Esophagus squamous epithelium (tissue), 5 donors: ENCODE measurements at regions not wholly inside any gene's neighbourhood (a gene's known extent, or its start where the extent isn't known, plus 50 kb on each side); places are given as distances from the start of the nearest gene placed in this dataset.
"Not testable (repeated sequence)": the region's sequence is repeated elsewhere in the genome, so short reads cannot be mapped to it uniquely, and the experiment has no call there.

Experiments used
- DNase-seq: peaks from one replicate; lab custom pipeline; 2025; lab: John Stamatoyannopoulos, UW
- H3K27ac ChIP-seq, 4 donors: fragments of 200-600 bp; sonication (generic); one replicate each; pipeline ENCODE4 v1.5.1; 2016 to 2019; ENCODE audit warnings: mild to moderate bottlenecking in 1 of 4
- H3K27me3 ChIP-seq, 4 donors: fragments of 200-600 bp; sonication (generic); 1 replicate in 3 of 4; 2 replicates in 1 of 4; pipeline versions ENCODE4 v1.5.1 to v1.6.0; 2017 to 2021; ENCODE audit warnings: antibody characterized with exemption in 1 of 4
- H3K36me3 ChIP-seq, 3 donors: fragments of 200-600 bp; sonication (generic); one replicate each; pipeline ENCODE4 v1.5.1; 2016 to 2019
- H3K4me1 ChIP-seq, 3 donors: fragments of 200-600 bp; sonication (generic); one replicate each; pipeline ENCODE4 v1.5.1; 2017 to 2019
- H3K4me3 ChIP-seq, 4 donors: fragments of 200-600 bp; sonication (generic); 1 replicate in 3 of 4; 2 replicates in 1 of 4; pipeline ENCODE4 v1.5.1; 2016 to 2019; ENCODE audit warnings: mild to moderate bottlenecking in 2 of 4, moderate library complexity in 1 of 4
- H3K9me3 ChIP-seq, 3 donors: fragments of 200-600 bp; sonication (generic); one replicate each; pipeline ENCODE4 v1.5.1; 2016 to 2019
- POLR2A ChIP-seq, 4 donors: fragments of 450-650 bp; IDR thresholded peaks; one replicate each; pipeline ENCODE4 v1.6.1; 2017; ENCODE audit warnings: antibody characterized with exemption in 4 of 4, mild to moderate bottlenecking in 4 of 4, moderate library complexity in 3 of 4
- WGBS, 2 donors: methylation state at CpG; one replicate each; pipeline ENCODE4 v1.1.5; 2018; 5-methylcytosine and 5-hydroxymethylcytosine counted together
- intact Hi-C: fragments of 100-400 bp; cut with DNase I; formaldehyde crosslinking; loops from one replicate; pipeline ENCODE4 v1.15.0; 2022
- TF ChIP-seq, protein P1 (sequence below), 6 experiments: fragments of 450-650 bp in 4 of 6; fragments of 200-600 bp in 2 of 6; sonication (generic) in 2 of 6; IDR thresholded peaks; one replicate each; pipeline ENCODE4 v1.5.1; 2016 to 2019; ENCODE audit warnings: antibody characterized with exemption in 6 of 6, mild to moderate bottlenecking in 4 of 6, moderate library complexity in 4 of 6
- donor health status: DM: yes; HTN: yes; CAD: no.

DNA sequence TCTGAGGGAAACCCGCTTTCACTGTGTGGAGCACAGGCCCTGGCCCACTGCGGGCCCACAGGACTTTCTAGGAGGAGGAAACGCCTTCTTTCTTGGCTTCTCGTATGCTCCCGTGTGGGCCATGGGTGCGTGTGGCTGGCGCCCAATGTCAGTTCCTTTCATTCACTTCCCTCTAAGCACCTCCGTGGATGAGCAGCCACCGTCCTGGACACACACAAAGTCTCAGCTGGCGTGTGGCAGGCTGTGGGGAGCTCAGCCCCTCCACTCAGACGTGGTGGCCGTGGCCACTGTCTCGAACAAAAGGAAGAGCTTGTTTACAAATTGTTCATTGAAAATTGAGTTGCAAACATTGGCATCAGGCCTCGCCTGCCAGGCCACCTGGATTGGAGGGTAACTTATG lies 240.0 kb upstream of the SGCG start:
- intact Hi-C loops, result no loop called here
- Histone ChIP-seq H3K4me1 (no peaks in the 10 kb centered on the region), H3K36me3 (no peaks in the 10 kb centered on the region), H3K27ac (no peak overlapping the region), H3K4me3 (no peak overlapping the region), H3K27me3 (peaks cover 0 to 5% (median 0%) of the 10 kb centered on the region in 4 donors), H3K9me3 (no peaks in the 10 kb centered on the region)
- WGBS, 2 donors, result 61% methylated on average over 12 of the region's 14 CpGs; no CpG with 5 or more reads in 1 of the 2 donors
- TF ChIP-seq, protein P1, sequence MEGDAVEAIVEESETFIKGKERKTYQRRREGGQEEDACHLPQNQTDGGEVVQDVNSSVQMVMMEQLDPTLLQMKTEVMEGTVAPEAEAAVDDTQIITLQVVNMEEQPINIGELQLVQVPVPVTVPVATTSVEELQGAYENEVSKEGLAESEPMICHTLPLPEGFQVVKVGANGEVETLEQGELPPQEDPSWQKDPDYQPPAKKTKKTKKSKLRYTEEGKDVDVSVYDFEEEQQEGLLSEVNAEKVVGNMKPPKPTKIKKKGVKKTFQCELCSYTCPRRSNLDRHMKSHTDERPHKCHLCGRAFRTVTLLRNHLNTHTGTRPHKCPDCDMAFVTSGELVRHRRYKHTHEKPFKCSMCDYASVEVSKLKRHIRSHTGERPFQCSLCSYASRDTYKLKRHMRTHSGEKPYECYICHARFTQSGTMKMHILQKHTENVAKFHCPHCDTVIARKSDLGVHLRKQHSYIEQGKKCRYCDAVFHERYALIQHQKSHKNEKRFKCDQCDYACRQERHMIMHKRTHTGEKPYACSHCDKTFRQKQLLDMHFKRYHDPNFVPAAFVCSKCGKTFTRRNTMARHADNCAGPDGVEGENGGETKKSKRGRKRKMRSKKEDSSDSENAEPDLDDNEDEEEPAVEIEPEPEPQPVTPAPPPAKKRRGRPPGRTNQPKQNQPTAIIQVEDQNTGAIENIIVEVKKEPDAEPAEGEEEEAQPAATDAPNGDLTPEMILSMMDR (IDR thresholded peaks at IDR 0.05), result no peak
- TF ChIP-seq POLR2A (IDR thresholded peaks at IDR 0.05), result no peak
- no peak for DNase-seq

DNA sequence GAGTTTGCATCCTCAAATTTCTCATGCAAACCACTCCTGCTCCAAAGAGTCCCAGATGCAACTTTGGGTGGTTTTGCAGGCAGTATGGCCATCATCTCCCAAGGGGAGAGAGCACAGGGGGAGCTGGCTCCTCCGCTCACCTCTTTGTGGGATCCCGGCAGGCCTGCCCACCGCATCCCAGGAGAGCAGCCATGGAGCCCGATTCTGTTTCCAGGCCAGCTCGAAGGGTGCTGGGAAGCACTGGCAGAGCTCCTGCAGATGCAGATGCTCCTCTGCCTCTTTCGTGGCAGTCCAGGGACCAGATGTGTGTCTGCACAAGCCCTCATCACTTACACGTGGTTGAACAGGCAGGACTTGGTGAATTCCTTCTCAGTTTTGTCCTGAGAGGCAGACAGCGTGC lies 239.3 kb upstream of the SGCG start:
- no CpG with 5 or more reads among the region's 8 CpGs for WGBS, 2 donors
- DNase-seq, H3K36me3 ChIP-seq, H3K27me3 ChIP-seq, H3K9me3 ChIP-seq, H3K4me3 ChIP-seq, H3K27ac ChIP-seq, intact Hi-C loops, H3K4me1 ChIP-seq: not testable (repeated sequence)

DNA sequence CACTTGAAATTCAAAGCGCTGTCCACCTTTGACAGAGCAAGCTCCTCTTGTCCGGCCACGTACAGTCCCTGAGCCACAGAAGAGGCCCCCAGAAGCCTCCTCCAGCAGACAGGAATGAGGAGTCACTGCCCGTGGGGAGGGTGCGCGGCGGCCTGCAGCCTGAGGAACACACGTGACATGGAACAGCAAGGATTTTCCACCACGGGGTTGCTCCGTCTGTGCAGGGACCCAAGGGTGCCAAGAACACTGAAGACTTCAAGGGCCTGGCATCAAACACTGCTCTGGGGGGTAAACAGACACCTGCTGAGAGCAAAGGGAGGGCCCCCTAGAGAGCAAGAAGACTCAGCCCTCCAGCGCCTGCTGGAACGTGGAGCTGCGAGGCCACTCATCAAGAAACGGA lies 237.9 kb upstream of the SGCG start:
- H3K9me3 ChIP-seq, DNase-seq, H3K36me3 ChIP-seq, intact Hi-C loops, H3K4me1 ChIP-seq, H3K27ac ChIP-seq, H3K27me3 ChIP-seq, H3K4me3 ChIP-seq: not testable (repeated sequence)
- WGBS, 2 donors, result 88 to 100% methylated on average over 2 to 6 of the region's 14 CpGs

DNA sequence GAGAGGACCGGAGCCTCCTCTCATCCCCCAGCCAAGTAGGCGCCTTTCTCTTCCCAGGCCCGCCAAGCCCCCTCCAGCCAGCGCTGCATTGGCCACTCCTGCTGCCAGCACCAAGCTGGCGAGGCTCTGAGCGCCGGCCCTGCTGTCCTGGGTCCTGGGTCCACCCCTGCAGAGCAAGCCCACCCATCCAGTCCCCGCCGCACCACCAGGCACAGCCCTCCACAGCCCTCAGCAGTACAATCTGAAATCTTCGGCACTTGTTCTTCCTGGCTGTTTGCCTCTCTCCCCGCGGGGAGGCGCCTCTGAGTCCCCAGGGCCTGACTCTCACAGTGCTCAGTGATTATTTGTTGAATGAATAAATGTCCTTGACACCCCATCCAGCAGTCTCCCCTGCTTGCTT lies 236.4 kb upstream of the SGCG start:
- Histone ChIP-seq H3K36me3 (no peaks in the 10 kb centered on the region), H3K27me3 (peaks cover 0 to 16% (median 0%) of the 10 kb centered on the region in 4 donors), H3K27ac (no peak overlapping the region), H3K4me3 (no peak overlapping the region), H3K9me3 (no peaks in the 10 kb centered on the region), H3K4me1 (no peaks in the 10 kb centered on the region)
- TF ChIP-seq, protein P1 (IDR thresholded peaks at IDR 0.05), result no peak
- TF ChIP-seq POLR2A (IDR thresholded peaks at IDR 0.05), result no peak
- intact Hi-C loops, result no loop called here
- WGBS, 2 donors, result 53 to 91% methylated on average over 2 to 12 of the region's 13 CpGs
- no peak for DNase-seq

DNA sequence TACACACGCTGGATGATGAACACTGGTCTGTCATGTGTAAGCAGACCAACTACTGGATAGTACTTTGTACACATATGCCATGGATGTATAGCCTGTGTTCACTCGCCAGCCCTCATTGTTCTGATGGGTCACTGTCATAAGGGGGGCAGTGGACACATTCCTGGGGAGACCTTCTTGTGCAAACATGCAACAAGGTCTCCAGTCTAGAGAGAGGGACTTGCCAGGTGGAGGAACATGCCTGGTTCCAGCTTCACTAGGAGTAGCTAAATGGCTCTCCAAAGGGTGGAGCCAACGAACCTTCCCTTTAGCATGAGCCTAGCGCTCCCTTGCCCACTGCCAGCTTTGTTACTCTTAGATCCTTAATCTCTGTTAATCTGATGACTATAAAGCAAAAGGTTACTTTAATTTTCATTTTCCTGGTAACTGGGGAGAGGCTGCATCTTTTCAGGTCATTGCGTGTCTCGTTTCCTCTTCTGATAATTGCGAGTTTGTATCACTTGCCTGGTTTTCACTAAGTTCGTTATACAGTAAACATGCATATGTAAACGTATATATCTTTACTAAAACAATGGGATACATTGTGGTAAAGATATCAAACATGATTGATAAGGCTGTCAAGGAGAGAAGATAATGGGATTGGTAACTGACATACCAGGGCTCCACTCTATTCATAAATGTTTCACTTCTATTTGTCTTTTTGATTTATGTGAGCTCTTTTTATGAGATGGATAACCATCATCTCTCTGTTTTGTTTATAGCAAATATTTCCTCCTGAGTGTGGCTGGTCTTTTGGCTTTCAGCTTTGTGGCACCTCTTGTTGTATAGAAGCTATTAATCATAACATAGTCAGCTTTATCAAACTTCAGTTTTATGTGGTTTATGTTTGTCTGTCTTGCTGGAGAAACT lies 235.2 kb upstream of the SGCG start:
- Histone ChIP-seq H3K27ac (no peak overlapping the region), H3K36me3 (no peaks in the 10 kb centered on the region), H3K4me1 (no peaks in the 10 kb centered on the region), H3K4me3 (no peak overlapping the region), H3K9me3 (no peaks in the 10 kb centered on the region), H3K27me3 (peaks cover 0 to 12% (median 0%) of the 10 kb centered on the region in 4 donors)
- DNase-seq, result no peak
- 33 to 52% methylated on average over 9 of the region's 9 CpGs for WGBS, 2 donors
- intact Hi-C loops, result no loop called here
- no peak for TF ChIP-seq POLR2A (IDR thresholded peaks at IDR 0.05)
- TF ChIP-seq, protein P1 (IDR thresholded peaks at IDR 0.05), result no peak

DNA sequence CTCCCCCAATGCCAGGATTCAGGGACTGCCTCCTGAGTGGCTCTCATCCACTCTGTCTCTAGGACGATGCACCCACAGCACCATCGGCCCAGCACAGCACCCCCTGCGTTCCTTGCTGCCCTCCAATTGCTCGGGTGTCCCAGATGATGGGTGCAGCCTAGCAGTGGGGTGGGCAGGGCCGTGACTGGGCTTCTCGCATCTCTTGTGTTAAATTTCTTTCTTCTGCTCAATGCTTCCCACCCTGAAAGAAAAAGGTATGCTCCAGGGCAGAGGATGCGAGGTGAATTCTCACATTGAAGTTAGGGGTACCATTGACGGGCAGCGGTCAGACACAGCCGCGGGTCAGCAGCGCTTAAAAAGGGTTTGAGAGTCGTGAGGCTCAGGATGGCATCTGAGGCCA lies 232.4 kb upstream of the SGCG start:
- H3K9me3 ChIP-seq, result peaks cover 0 to 5% (median 0%) of the 10 kb centered on the region in 3 donors
- H3K27me3 ChIP-seq, result peaks cover 0 to 11% (median 0%) of the 10 kb centered on the region in 4 donors
- no peak overlapping the region for H3K4me3 ChIP-seq
- 81 to 83% methylated on average over 8 to 12 of the region's 13 CpGs for WGBS, 2 donors
- H3K4me1 ChIP-seq, result no peaks in the 10 kb centered on the region
- TF ChIP-seq, protein P1 (IDR thresholded peaks at IDR 0.05), result no peak
- TF ChIP-seq POLR2A (IDR thresholded peaks at IDR 0.05), result no peak
- no peak overlapping the region for H3K27ac ChIP-seq
- no peaks in the 10 kb centered on the region for H3K36me3 ChIP-seq
- intact Hi-C loops, result no loop called here
- no peak for DNase-seq

DNA sequence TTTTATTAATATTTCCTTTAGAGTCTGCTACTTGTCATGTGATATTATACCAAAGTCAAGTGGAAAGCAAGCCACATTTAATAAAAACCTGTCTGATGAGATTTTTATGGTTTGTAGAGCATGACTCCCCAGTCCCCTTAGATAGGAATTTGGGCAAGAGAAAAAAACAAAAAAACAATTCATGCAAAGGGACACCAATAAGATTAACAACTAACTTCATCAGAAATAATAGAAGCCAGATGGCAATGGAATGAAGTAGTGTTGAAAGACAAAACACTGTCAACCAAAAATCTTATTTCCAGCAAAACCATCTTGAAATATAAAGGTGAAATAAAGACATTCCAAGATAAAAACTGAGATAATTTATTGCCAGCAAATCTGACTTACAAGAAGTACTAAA lies 228.8 kb upstream of the SGCG start:
- intact Hi-C loops, H3K4me3 ChIP-seq, H3K36me3 ChIP-seq, H3K27ac ChIP-seq, H3K9me3 ChIP-seq, DNase-seq, H3K4me1 ChIP-seq: not testable (repeated sequence)
- H3K27me3 ChIP-seq, result peaks cover 0 to 11% (median 0%) of the 10 kb centered on the region in 4 donors

DNA sequence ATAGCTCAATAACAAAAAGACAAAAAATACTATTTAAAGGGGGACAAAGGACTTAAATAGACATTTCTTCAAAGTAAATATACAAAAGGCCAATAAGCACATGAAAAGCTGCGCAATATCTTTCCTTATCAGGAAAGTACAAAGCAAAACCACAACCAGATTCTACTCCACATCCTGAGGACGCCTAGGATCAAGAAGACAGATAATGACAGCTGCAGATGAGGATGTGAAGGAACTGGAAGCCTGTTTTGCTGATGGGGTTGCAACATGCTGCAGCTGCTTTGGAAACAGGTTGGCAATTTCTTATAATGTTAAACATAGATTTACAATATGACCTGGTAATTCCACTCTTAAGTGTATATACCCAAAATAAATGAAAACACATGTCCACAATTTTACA lies 225.6 kb upstream of the SGCG start:
- WGBS, 2 donors, result 59 to 68% methylated on average over 2 of the region's 2 CpGs

More for the DNA sequence above, 225.6 kb upstream of the SGCG start:
- DNase-seq, intact Hi-C loops, H3K27me3 ChIP-seq, H3K4me1 ChIP-seq, H3K9me3 ChIP-seq, H3K4me3 ChIP-seq, H3K27ac ChIP-seq, H3K36me3 ChIP-seq: not testable (repeated sequence)
